Hepatocyte (in vitro differentiated cells): ENCODE measurements at regions not wholly inside any gene's neighbourhood (a gene's known extent, or its start where the extent isn't known, plus 50 kb on each side); places are given as distances from the start of the nearest gene placed in this dataset.
"Not testable (repeated sequence)": the region's sequence is repeated elsewhere in the genome, so short reads cannot be mapped to it uniquely, and the experiment has no call there.

ENCODE experiments used
- CTCF ChIP-seq: fragments of 200-600 bp; sonication (generic); IDR thresholded peaks from 2 replicates; pipeline ENCODE4 v1.5.1; 2016; ENCODE audit warnings: antibody characterized with exemption, mild to moderate bottlenecking; ENCODE audit not compliant: poor library complexity
- EZH2phosphoT487 ChIP-seq: fragments of 200-600 bp; sonication (generic); IDR thresholded peaks from one replicate; pipeline ENCODE4 v1.6.1; 2018; ENCODE audit warnings: antibody characterized with exemption, mild to moderate bottlenecking, low read depth, moderate library complexity; ENCODE audit not compliant: unreplicated experiment, severe bottlenecking

GRCh38 chr15:101945896-101946295 lies 133.9 kb downstream of the OR4F15 start:
- not testable (repeated sequence) for TF ChIP-seq EZH2phosphoT487, CTCF
